ENCODE measurements at regions not wholly inside any gene's neighbourhood (a gene's known extent, or its start where the extent isn't known, plus 50 kb on each side); places are given as distances from the start of the nearest gene placed in this dataset.

DNA sequence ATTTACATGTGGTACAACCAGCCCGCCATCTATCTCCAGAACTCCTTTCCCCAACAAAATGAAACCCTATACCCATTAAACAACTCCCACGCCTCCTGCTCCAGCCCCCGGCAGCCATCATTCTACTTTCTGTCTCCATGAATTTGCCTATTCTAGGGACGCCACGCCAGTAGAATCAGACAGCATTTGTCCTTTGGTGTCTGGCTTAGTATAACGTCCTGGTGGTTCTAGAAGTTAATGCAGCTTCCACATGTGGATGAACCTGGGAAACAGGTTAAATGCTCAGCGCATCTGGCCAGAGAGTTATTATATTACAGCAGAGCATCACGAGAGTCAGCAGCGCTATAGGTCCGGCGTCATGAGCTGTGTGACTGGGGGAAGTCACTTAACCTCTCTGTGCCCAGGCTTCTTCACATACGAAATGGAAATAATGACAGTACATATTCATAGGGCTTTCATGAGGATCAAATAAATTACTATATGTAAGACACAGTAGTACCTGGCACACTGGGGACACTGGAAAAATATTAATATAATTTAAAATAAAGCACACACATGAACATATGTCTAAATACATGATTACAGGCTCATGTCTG is 178.7 kb upstream of the TAB2 start:
- no peaks in the 10 kb centered on the region for H3K36me3 ChIP-seq (ENCODE audit: insufficient read depth)
- H3K79me2 ChIP-seq (ENCODE audit: insufficient read depth, low read depth), result no peaks in the 10 kb centered on the region
- no peak overlapping the region for H3K4me2 ChIP-seq
- TF ChIP-seq, protein P1, sequence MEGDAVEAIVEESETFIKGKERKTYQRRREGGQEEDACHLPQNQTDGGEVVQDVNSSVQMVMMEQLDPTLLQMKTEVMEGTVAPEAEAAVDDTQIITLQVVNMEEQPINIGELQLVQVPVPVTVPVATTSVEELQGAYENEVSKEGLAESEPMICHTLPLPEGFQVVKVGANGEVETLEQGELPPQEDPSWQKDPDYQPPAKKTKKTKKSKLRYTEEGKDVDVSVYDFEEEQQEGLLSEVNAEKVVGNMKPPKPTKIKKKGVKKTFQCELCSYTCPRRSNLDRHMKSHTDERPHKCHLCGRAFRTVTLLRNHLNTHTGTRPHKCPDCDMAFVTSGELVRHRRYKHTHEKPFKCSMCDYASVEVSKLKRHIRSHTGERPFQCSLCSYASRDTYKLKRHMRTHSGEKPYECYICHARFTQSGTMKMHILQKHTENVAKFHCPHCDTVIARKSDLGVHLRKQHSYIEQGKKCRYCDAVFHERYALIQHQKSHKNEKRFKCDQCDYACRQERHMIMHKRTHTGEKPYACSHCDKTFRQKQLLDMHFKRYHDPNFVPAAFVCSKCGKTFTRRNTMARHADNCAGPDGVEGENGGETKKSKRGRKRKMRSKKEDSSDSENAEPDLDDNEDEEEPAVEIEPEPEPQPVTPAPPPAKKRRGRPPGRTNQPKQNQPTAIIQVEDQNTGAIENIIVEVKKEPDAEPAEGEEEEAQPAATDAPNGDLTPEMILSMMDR (conservative IDR thresholded peaks at IDR 0.05; ENCODE audit: low read depth, low read length), result no peak
- no peak overlapping the region for H3K27ac ChIP-seq
- no peaks in the 10 kb centered on the region for H3K4me1 ChIP-seq (ENCODE audit: low read depth, poor library complexity, severe bottlenecking)
- no peaks in the 10 kb centered on the region for H3K27me3 ChIP-seq (ENCODE audit: insufficient read depth, low read depth)
- no peak overlapping the region for H3K9ac ChIP-seq
- no peak overlapping the region for H3K4me3 ChIP-seq (IDR thresholded peaks at IDR 0.05; ENCODE audit: insufficient read depth, low read depth, low read length)
- no peak overlapping the region for H2AFZ ChIP-seq (ENCODE audit: low read depth)
- no peaks in the 10 kb centered on the region for H4K20me1 ChIP-seq (ENCODE audit: insufficient read depth)

DNA sequence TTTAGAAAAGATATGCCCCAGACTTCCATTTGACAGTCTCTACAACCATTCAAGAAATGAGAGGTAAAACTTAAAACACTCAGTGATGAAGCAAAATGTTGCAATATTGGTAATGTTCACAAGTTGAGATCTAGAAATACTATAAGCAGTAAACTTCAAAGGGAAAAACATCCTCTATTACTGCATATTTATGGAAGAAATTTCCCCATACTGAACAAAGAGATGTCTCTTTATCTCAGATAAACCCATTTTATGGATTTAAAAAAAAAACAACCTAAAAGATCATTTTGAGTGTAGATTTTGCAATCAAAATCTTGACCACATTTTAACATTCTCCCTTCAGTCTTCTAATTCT is 177.8 kb upstream of the TAB2 start:
- H3K27me3 ChIP-seq (ENCODE audit: insufficient read depth, low read depth), result no peaks in the 10 kb centered on the region
- TF ChIP-seq, protein P1 (conservative IDR thresholded peaks at IDR 0.05; ENCODE audit: low read depth, low read length), result no peak
- H3K4me2 ChIP-seq, result no peak overlapping the region
- H3K27ac ChIP-seq, result no peak overlapping the region
- no peaks in the 10 kb centered on the region for H3K79me2 ChIP-seq (ENCODE audit: insufficient read depth, low read depth)
- no peak overlapping the region for H2AFZ ChIP-seq (ENCODE audit: low read depth)
- no peaks in the 10 kb centered on the region for H4K20me1 ChIP-seq (ENCODE audit: insufficient read depth)
- no peak overlapping the region for H3K4me3 ChIP-seq (IDR thresholded peaks at IDR 0.05; ENCODE audit: insufficient read depth, low read depth, low read length)
- H3K4me1 ChIP-seq (ENCODE audit: low read depth, poor library complexity, severe bottlenecking), result no peaks in the 10 kb centered on the region
- H3K9ac ChIP-seq, result no peak overlapping the region
- H3K36me3 ChIP-seq (ENCODE audit: insufficient read depth), result no peaks in the 10 kb centered on the region

DNA sequence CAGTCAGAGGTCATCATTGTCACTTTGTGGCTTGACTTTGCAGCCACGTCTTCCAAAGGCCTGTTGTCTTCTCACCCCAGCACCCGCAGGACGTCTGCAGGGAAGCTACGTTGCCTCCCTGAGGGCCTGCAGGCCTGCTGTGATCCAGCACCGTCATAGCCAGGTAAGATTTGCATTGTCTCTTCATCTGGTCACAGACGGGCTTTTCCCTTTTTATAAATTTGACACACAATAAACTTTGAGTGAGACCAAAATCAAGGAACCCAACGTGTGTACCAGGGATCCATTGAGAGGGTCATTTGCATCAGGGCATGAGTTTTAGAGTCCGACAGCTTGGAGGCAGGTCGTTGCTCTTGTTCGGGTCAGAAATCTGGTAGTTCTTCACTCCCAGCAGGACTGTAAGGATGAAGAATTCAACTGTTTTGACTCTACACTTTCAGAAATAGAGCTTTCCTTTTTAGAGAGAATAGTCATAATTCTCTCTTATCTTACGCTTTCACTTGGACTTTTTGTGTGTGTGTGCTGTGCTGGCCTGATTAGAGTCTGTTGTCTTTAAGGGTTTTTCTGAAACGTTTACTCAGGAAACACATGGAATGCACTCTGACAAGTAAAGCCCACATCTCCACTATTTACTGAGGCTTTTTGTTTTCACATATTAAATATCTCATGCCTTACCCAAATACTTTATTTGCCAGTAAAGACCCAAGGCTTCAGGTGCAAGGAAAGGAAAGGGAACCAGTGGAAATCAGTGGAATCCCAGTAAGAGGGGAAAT is 177.2 kb upstream of the TAB2 start:
- Histone ChIP-seq H3K9ac (no peak overlapping the region), H3K79me2 (ENCODE audit: insufficient read depth, low read depth) (no peaks in the 10 kb centered on the region), H3K36me3 (ENCODE audit: insufficient read depth) (no peaks in the 10 kb centered on the region), H3K4me3 (IDR thresholded peaks at IDR 0.05; ENCODE audit: insufficient read depth, low read depth, low read length) (no peak overlapping the region), H3K4me1 (ENCODE audit: low read depth, poor library complexity, severe bottlenecking) (no peaks in the 10 kb centered on the region), H3K27ac (no peak overlapping the region), H3K4me2 (no peak overlapping the region), H4K20me1 (ENCODE audit: insufficient read depth) (no peaks in the 10 kb centered on the region), H2AFZ (ENCODE audit: low read depth) (no peak overlapping the region), H3K27me3 (ENCODE audit: insufficient read depth, low read depth) (no peaks in the 10 kb centered on the region)
- TF ChIP-seq, protein P1 (conservative IDR thresholded peaks at IDR 0.05; ENCODE audit: low read depth, low read length), result no peak

DNA sequence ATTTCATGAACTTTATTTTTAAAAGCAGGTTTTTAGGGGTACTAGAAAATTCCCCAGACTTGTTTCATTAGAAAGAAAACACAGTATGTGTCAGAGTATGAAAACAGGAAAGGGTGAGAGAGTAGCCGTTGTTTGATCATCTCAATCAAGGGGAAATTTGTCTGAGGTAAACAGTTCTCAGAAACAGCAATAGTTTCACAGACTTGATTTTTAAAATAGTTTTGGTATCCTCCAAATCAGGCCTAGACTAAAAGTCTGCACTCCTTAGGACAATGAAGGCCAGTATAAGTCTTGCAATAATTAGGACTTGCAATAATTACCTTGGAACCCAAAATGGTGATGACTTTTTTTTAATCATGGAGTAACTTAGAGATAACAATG is 176.6 kb upstream of the TAB2 start:
- no peaks in the 10 kb centered on the region for H3K4me1 ChIP-seq (ENCODE audit: low read depth, poor library complexity, severe bottlenecking)
- no peak overlapping the region for H3K4me2 ChIP-seq
- no peak overlapping the region for H3K27ac ChIP-seq
- H3K4me3 ChIP-seq (IDR thresholded peaks at IDR 0.05; ENCODE audit: insufficient read depth, low read depth, low read length), result no peak overlapping the region
- no peak overlapping the region for H3K9ac ChIP-seq
- H3K79me2 ChIP-seq (ENCODE audit: insufficient read depth, low read depth), result no peaks in the 10 kb centered on the region
- H2AFZ ChIP-seq (ENCODE audit: low read depth), result no peak overlapping the region
- H3K36me3 ChIP-seq (ENCODE audit: insufficient read depth), result no peaks in the 10 kb centered on the region
- H4K20me1 ChIP-seq (ENCODE audit: insufficient read depth), result no peaks in the 10 kb centered on the region
- H3K27me3 ChIP-seq (ENCODE audit: insufficient read depth, low read depth), result no peaks in the 10 kb centered on the region
- TF ChIP-seq, protein P1 (conservative IDR thresholded peaks at IDR 0.05; ENCODE audit: low read depth, low read length), result no peak
